ENCODE measurements at regions not wholly inside any gene's neighbourhood (a gene's known extent, or its start where the extent isn't known, plus 50 kb on each side); places are given as distances from the start of the nearest gene placed in this dataset.

DNA sequence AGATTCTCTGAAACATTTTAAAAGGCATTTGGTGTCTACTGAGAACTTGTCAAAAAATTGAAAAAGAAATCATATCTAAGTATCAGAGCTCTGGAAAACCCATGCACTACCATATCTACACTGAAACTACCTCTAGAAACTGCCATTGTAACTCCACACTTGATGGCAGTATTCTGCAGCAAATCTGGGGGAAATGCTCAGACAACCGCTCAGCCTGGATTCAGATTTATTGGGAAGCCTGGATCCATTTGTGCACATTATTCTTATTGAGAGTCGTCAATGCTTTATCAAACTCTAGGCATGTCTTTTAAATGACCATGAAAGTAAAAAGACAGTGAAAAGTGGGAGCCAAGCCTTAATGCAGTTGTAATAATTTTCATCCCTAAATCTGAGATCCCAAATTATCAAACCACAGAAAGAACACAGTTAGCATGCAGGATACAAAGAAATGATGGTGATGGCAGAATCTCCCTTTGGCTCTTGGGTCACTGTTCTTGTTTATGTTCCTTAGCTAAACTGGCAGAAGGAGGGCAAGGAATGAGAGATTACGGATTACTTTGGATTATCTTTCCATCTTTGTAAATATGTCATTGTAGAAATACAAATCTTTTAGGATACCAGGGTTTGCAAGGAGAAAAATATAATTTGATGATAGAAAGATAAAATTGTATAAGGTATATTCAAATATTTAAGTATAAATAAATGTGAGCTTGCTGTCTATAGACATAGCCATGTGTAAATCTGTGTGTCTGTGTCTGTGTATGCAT lies 512.1 kb upstream of the SYT4 start:
- no peak overlapping the region for H3K4me3 ChIP-seq (ENCODE audit: low read length in 2 of 2)
- 35 to 39% methylated on average over 3 of the region's 3 CpGs for WGBS, 2 donors
- no peak for ATAC-seq (ENCODE audit: low FRiP score)
- no peaks in the 10 kb centered on the region for H3K36me3 ChIP-seq (ENCODE audit: control insufficient read depth in 1 of 2, insufficient read depth in 2 of 2, low read length in 1 of 2)
- no peaks in the 10 kb centered on the region for H3K27me3 ChIP-seq (ENCODE audit: control insufficient read depth in 1 of 2, insufficient read depth in 2 of 2, low read length in 1 of 2)
- no peaks in the 10 kb centered on the region for H3K9me3 ChIP-seq (ENCODE audit: control insufficient read depth, low read length)
- H3K27ac ChIP-seq (ENCODE audit: low read depth in 1 of 2, low read length in 2 of 2) = no peak overlapping the region
- no peak for DNase-seq
- intact Hi-C loops (cut with DNase I) = no loop called here
- H3K4me1 ChIP-seq (ENCODE audit: control insufficient read depth in 1 of 2, insufficient read depth in 2 of 2, low read length in 2 of 2) = no peaks in the 10 kb centered on the region

DNA sequence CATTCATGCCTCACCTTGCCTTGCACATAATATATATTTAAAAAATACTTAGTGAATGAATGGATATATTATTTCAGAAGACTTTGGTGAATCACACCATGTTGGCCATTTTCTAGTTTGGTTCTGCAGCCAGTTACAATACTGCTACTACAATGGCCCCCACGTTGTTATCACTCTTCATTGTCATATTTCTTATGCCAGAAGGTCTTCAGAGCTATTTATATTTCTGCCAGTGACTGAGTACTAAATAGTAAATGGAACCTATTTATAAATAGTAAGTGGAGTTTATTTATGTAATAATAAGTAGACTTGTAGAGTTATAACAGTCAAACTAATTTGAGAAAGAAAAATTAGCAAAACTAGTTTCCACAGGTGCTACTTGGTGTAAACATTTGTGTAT lies 516.6 kb upstream of the SYT4 start:
- 24 to 27% methylated on average over 1 of the region's 1 CpG for WGBS, 2 donors
- intact Hi-C loops (cut with DNase I) = no loop called here
- Histone ChIP-seq H3K4me1 (ENCODE audit: control insufficient read depth in 1 of 2, insufficient read depth in 2 of 2, low read length in 2 of 2) (no peaks in the 10 kb centered on the region), H3K4me3 (ENCODE audit: low read length in 2 of 2) (no peak overlapping the region), H3K27ac (ENCODE audit: low read depth in 1 of 2, low read length in 2 of 2) (no peak overlapping the region), H3K36me3 (ENCODE audit: control insufficient read depth in 1 of 2, insufficient read depth in 2 of 2, low read length in 1 of 2) (no peaks in the 10 kb centered on the region), H3K27me3 (ENCODE audit: control insufficient read depth in 1 of 2, insufficient read depth in 2 of 2, low read length in 1 of 2) (no peaks in the 10 kb centered on the region), H3K9me3 (ENCODE audit: control insufficient read depth, low read length) (no peaks in the 10 kb centered on the region)
- ATAC-seq (ENCODE audit: low FRiP score) = no peak
- DNase-seq = no peak

DNA sequence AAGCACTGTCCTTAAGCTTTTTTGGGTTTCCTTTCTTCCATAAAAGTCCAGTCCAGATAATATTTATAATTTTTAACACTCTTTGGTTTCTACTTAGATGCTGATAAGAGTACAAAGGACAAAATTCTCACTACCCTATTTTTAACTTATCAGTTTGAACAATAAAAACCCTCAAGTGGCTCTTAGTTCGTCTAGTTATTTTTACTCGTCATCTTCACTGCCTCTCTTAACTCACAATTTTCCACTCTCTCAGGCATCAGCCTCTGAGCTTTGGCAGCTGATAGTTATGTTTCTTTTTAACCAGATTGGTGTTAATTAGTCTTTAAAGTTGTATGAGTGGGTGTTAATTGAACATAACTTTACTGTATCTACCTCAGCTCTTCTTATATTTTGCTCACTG lies 517.1 kb upstream of the SYT4 start:
- 31 to 34% methylated on average over 2 of the region's 2 CpGs for WGBS, 2 donors
- H3K9me3 ChIP-seq (ENCODE audit: control insufficient read depth, low read length) = no peaks in the 10 kb centered on the region
- H3K4me3 ChIP-seq (ENCODE audit: low read length in 2 of 2) = no peak overlapping the region
- ATAC-seq (ENCODE audit: low FRiP score) (no peak), DNase-seq (no peak)
- H3K27me3 ChIP-seq (ENCODE audit: control insufficient read depth in 1 of 2, insufficient read depth in 2 of 2, low read length in 1 of 2) = no peaks in the 10 kb centered on the region
- H3K27ac ChIP-seq (ENCODE audit: low read depth in 1 of 2, low read length in 2 of 2) = no peak overlapping the region
- H3K4me1 ChIP-seq (ENCODE audit: control insufficient read depth in 1 of 2, insufficient read depth in 2 of 2, low read length in 2 of 2) = no peaks in the 10 kb centered on the region
- intact Hi-C loops (cut with DNase I) = no loop called here
- H3K36me3 ChIP-seq (ENCODE audit: control insufficient read depth in 1 of 2, insufficient read depth in 2 of 2, low read length in 1 of 2) = no peaks in the 10 kb centered on the region

DNA sequence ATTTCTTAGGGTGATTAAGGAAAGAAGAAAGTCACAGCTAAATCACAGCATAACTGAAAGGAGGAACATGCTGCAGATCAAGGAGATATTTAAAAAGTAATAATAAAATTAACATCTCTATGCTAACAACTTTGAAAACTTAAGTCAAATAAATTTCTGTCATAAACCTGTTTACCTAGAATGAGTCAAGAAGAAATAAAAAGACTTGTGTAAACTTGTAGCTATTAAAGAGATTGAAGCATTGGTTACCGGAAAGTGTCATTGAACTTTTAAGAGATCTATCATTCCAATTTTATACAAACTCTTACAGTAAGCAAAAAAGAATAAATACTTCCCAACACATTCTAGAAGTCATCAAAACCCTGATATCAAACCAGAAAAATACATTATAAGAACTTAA lies 520.1 kb upstream of the SYT4 start:
- no peak for DNase-seq
- no peak for ATAC-seq (ENCODE audit: low FRiP score)
- Histone ChIP-seq H3K36me3 (ENCODE audit: control insufficient read depth in 1 of 2, insufficient read depth in 2 of 2, low read length in 1 of 2) (no peaks in the 10 kb centered on the region), H3K9me3 (ENCODE audit: control insufficient read depth, low read length) (no peaks in the 10 kb centered on the region), H3K4me1 (ENCODE audit: control insufficient read depth in 1 of 2, insufficient read depth in 2 of 2, low read length in 2 of 2) (no peaks in the 10 kb centered on the region), H3K27ac (ENCODE audit: low read depth in 1 of 2, low read length in 2 of 2) (no peak overlapping the region), H3K27me3 (ENCODE audit: control insufficient read depth in 1 of 2, insufficient read depth in 2 of 2, low read length in 1 of 2) (peaks cover 0 to 2% of the 10 kb centered on the region in 2 donors), H3K4me3 (ENCODE audit: low read length in 2 of 2) (no peak overlapping the region)
- 90 to 95% methylated on average over 1 of the region's 1 CpG for WGBS, 2 donors
- intact Hi-C loops (cut with DNase I) = no loop called here

DNA sequence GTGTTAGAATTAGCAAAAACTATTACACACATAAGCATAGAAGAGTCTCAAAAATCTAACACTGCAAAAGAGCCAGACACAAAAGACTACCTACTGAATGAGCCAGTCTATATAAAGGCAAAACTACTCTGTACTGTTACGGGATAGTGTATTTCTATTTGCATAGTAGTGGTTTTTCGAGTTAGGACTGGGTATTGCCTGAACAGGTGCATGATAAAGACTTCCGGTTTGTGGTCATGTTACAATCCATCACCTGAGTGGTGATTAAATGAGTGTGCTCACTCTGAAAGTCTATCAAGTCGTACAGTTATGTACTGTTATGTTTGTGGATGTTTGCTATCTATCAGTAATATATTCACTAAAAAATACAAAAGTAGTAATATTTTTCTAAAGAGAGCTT lies 523.3 kb upstream of the SYT4 start:
- Histone ChIP-seq H3K27ac (ENCODE audit: low read depth in 1 of 2, low read length in 2 of 2) (no peak overlapping the region), H3K9me3 (ENCODE audit: control insufficient read depth, low read length) (no peaks in the 10 kb centered on the region), H3K4me1 (ENCODE audit: control insufficient read depth in 1 of 2, insufficient read depth in 2 of 2, low read length in 2 of 2) (no peaks in the 10 kb centered on the region), H3K36me3 (ENCODE audit: control insufficient read depth in 1 of 2, insufficient read depth in 2 of 2, low read length in 1 of 2) (no peaks in the 10 kb centered on the region), H3K27me3 (ENCODE audit: control insufficient read depth in 1 of 2, insufficient read depth in 2 of 2, low read length in 1 of 2) (peaks cover 0 to 2% of the 10 kb centered on the region in 2 donors), H3K4me3 (ENCODE audit: low read length in 2 of 2) (no peak overlapping the region)
- ATAC-seq (ENCODE audit: low FRiP score) (no peak), DNase-seq (no peak)
- intact Hi-C loops (cut with DNase I) = no loop called here
- 74 to 78% methylated on average over 4 of the region's 4 CpGs for whole genome bisulfite sequencing, 2 donors

DNA sequence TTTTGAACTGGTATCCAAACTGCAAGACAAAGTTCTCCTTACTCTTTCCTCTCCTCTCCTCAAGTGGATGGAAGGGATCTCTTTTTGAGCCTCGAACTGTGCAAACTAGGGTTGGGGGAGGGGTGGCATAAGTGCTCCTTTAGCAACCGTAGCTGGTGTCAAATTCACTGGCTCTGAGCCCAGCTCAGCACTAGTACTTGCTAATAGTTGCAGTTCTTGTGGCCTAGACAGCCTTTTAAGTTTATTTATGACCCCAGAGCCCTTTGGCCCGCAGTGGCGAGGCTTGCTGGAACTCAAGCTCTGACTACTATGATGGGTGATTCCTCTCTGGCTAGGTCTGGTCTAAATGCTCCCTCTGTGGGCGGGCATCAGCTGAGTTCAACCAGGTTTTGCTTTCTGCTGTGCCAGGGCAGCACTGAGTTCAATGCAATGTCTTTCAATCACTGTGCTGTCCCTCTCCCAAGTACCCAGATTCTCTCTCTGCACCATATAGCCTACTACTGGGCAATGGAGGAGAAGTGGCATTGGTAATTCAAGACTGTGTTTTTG lies 528.4 kb upstream of the SYT4 start:
- 19 to 27% methylated on average over 5 of the region's 5 CpGs for WGBS, 2 donors
- ATAC-seq (ENCODE audit: low FRiP score) = no peak

DNA sequence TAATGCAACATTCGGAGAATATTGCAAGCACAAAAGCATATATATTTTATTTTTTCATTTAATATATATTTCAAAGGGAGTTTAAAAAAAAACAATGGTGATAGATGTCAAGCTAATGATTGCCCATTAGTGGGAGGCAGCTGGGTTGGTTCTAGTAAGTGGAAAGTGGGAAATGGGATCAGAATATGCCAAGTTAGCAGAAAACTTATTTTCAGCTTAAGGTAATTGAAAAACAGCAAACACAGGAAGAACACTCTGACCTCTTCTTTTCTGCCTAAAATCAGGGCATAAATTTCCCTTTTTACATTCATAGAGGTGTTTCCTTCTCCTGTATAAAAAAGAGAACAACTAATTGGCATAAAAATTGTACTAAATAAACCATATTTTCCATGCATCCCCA lies 535.3 kb upstream of the SYT4 start:
- Histone ChIP-seq H3K27ac (ENCODE audit: low read depth in 1 of 2, low read length in 2 of 2) (no peak overlapping the region), H3K36me3 (ENCODE audit: control insufficient read depth in 1 of 2, insufficient read depth in 2 of 2, low read length in 1 of 2) (no peaks in the 10 kb centered on the region), H3K4me1 (ENCODE audit: control insufficient read depth in 1 of 2, insufficient read depth in 2 of 2, low read length in 2 of 2) (no peaks in the 10 kb centered on the region), H3K4me3 (ENCODE audit: low read length in 2 of 2) (no peak overlapping the region), H3K27me3 (ENCODE audit: control insufficient read depth in 1 of 2, insufficient read depth in 2 of 2, low read length in 1 of 2) (no peaks in the 10 kb centered on the region), H3K9me3 (ENCODE audit: control insufficient read depth, low read length) (no peaks in the 10 kb centered on the region)
- WGBS, 2 donors = 94 to 95% methylated on average over 1 of the region's 1 CpG
- no peak for ATAC-seq (ENCODE audit: low FRiP score)
- no peak for DNase-seq
- intact Hi-C loops (cut with DNase I) = no loop called here

More for the DNA sequence above, 528.4 kb upstream of the SYT4 start:
- Histone ChIP-seq H3K4me1 (ENCODE audit: control insufficient read depth in 1 of 2, insufficient read depth in 2 of 2, low read length in 2 of 2) (no peaks in the 10 kb centered on the region), H3K4me3 (ENCODE audit: low read length in 2 of 2) (no peak overlapping the region), H3K36me3 (ENCODE audit: control insufficient read depth in 1 of 2, insufficient read depth in 2 of 2, low read length in 1 of 2) (no peaks in the 10 kb centered on the region), H3K9me3 (ENCODE audit: control insufficient read depth, low read length) (peaks cover 1% of the 10 kb centered on the region), H3K27ac (ENCODE audit: low read depth in 1 of 2, low read length in 2 of 2) (no peak overlapping the region), H3K27me3 (ENCODE audit: control insufficient read depth in 1 of 2, insufficient read depth in 2 of 2, low read length in 1 of 2) (no peaks in the 10 kb centered on the region)
- intact Hi-C loops (cut with DNase I) = no loop called here
- DNase-seq = no peak

DNA sequence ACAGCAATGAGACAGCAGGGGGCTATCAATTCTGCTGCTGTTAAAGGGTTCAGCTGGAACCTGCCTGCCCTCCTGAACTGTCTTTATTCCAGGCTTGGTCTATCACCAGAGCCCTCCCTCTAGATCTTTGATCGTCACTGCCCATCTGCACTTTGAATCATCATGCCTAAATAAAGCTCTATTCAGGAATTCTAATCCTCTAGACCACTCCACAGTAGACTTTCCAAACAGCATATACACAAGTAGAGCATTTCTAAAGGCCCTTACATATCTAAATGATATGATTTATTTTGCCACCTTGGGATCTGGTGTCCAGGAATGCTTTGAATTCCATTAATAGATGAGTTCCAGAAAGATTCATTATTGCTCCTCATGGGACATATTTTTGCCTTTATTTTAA lies 542.1 kb upstream of the SYT4 start:
- no peaks in the 10 kb centered on the region for H3K36me3 ChIP-seq (ENCODE audit: control insufficient read depth in 1 of 2, insufficient read depth in 2 of 2, low read length in 1 of 2)
- intact Hi-C loops (cut with DNase I) = no loop called here
- no peaks in the 10 kb centered on the region for H3K27me3 ChIP-seq (ENCODE audit: control insufficient read depth in 1 of 2, insufficient read depth in 2 of 2, low read length in 1 of 2)
- H3K9me3 ChIP-seq (ENCODE audit: control insufficient read depth, low read length) = no peaks in the 10 kb centered on the region
- H3K27ac ChIP-seq (ENCODE audit: low read depth in 1 of 2, low read length in 2 of 2) = no peak overlapping the region
- DNase-seq (no peak), ATAC-seq (ENCODE audit: low FRiP score) (no peak)
- peaks cover 0 to 1% of the 10 kb centered on the region in 2 donors for H3K4me1 ChIP-seq (ENCODE audit: control insufficient read depth in 1 of 2, insufficient read depth in 2 of 2, low read length in 2 of 2)
- 36 to 46% methylated on average over 1 of the region's 1 CpG for WGBS, 2 donors
- no peak overlapping the region for H3K4me3 ChIP-seq (ENCODE audit: low read length in 2 of 2)

DNA sequence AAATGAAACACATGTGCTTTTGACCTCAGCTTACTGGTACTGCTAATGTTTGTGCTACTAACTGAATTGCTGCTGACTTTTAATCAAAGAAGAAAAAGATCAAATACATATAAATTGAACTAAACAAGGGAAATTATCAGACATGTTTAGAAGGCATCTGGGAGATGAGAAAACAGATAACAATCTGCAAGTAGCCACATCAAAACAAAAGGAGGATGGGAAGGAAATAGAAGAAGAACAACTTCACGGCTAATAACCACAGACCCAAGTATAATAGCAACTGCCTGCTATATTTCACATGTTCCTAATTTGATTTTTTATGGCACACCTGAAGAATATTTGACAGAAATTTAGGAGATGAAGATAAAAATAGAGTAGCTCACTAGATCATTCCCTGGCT lies 542.6 kb upstream of the SYT4 start:
- H3K4me3 ChIP-seq (ENCODE audit: low read length in 2 of 2) = no peak overlapping the region
- intact Hi-C loops (cut with DNase I) = no loop called here
- H3K4me1 ChIP-seq (ENCODE audit: control insufficient read depth in 1 of 2, insufficient read depth in 2 of 2, low read length in 2 of 2) = peaks cover 0 to 1% of the 10 kb centered on the region in 2 donors
- H3K27me3 ChIP-seq (ENCODE audit: control insufficient read depth in 1 of 2, insufficient read depth in 2 of 2, low read length in 1 of 2) = no peaks in the 10 kb centered on the region
- DNase-seq = no peak
- no peaks in the 10 kb centered on the region for H3K36me3 ChIP-seq (ENCODE audit: control insufficient read depth in 1 of 2, insufficient read depth in 2 of 2, low read length in 1 of 2)
- H3K27ac ChIP-seq (ENCODE audit: low read depth in 1 of 2, low read length in 2 of 2) = no peak overlapping the region
- no peaks in the 10 kb centered on the region for H3K9me3 ChIP-seq (ENCODE audit: control insufficient read depth, low read length)
- WGBS, 2 donors = 51 to 54% methylated on average over 1 of the region's 1 CpG
- ATAC-seq (ENCODE audit: low FRiP score) = no peak

All from aorta (tissue), 5 donors.